Stimulated activated CD4-positive, alpha-beta T cell treated with anti-CD3 and anti-CD28 coated beads, Interleukin-2, amount 100 ng/mL, for 4 hours (primary cell): ENCODE measurements at regions not wholly inside any gene's neighbourhood (a gene's known extent, or its start where the extent isn't known, plus 50 kb on each side); places are given as distances from the start of the nearest gene placed in this dataset.

Experiments
- DNase-seq: peaks from one replicate; pipeline ENCODE4 v3.0.0-alpha.2; 2020; ENCODE audit warnings: low read depth

GRCh38 chr12:60042835-60043234 is 447.0 kb downstream of the SLC16A7 start:
- no peak for DNase-seq

GRCh38 chr12:60043236-60043635 is 447.4 kb downstream of the SLC16A7 start:
- no peak for DNase-seq

GRCh38 chr12:60052483-60052882 is 456.7 kb downstream of the SLC16A7 start:
- DNase-seq: no peak

GRCh38 chr12:60059180-60059579 is 463.4 kb downstream of the SLC16A7 start:
- DNase-seq: no peak

GRCh38 chr12:60066655-60067054 is 470.8 kb downstream of the SLC16A7 start:
- DNase-seq: no peak

- DNase-seq: no peak
Observed at GRCh38 chr12:60070552-60070951, 474.7 kb downstream of the SLC16A7 start.

GRCh38 chr12:60071759-60072191 is 475.9 kb downstream of the SLC16A7 start:
- no peak for DNase-seq

- no peak for DNase-seq
Observed at GRCh38 chr12:60072911-60073310, 477.1 kb downstream of the SLC16A7 start.

- no peak for DNase-seq
Observed at GRCh38 chr12:60075091-60075490, 479.3 kb downstream of the SLC16A7 start.

GRCh38 chr12:60078026-60078425 is 482.2 kb downstream of the SLC16A7 start:
- no peak for DNase-seq

- DNase-seq: no peak
Observed at GRCh38 chr12:60093428-60093827, 497.6 kb downstream of the SLC16A7 start.

- no peak for DNase-seq
Observed at GRCh38 chr12:60094436-60094835, 498.6 kb downstream of the SLC16A7 start.

- DNase-seq: no peak
Observed at GRCh38 chr12:60096727-60097126, 500.9 kb downstream of the SLC16A7 start.

GRCh38 chr12:60100160-60100559 is 504.3 kb downstream of the SLC16A7 start:
- no peak for DNase-seq

GRCh38 chr12:60100852-60101251 is 505.0 kb downstream of the SLC16A7 start:
- DNase-seq: no peak

GRCh38 chr12:60101715-60102114 is 505.9 kb downstream of the SLC16A7 start:
- DNase-seq: no peak

- no peak for DNase-seq
Observed at GRCh38 chr12:60106214-60106613, 510.4 kb downstream of the SLC16A7 start.

- DNase-seq: no peak
Observed at GRCh38 chr12:60107992-60108391, 512.2 kb downstream of the SLC16A7 start.

GRCh38 chr12:60112063-60112462 is 516.2 kb downstream of the SLC16A7 start:
- DNase-seq: no peak

GRCh38 chr12:60112763-60113162 is 516.9 kb downstream of the SLC16A7 start:
- no peak for DNase-seq

- no peak for DNase-seq
Observed at GRCh38 chr12:60114169-60114568, 518.3 kb downstream of the SLC16A7 start.

GRCh38 chr12:60119327-60119726 is 523.5 kb downstream of the SLC16A7 start:
- DNase-seq: no peak

- no peak for DNase-seq
Observed at GRCh38 chr12:60120199-60120598, 524.4 kb downstream of the SLC16A7 start.

GRCh38 chr12:60123557-60123956 is 527.7 kb downstream of the SLC16A7 start:
- DNase-seq: no peak

GRCh38 chr12:60137513-60137912 is 541.7 kb downstream of the SLC16A7 start:
- no peak for DNase-seq
